Stimulated activated CD4-positive, alpha-beta T cell treated with anti-CD3 and anti-CD28 coated beads, Interleukin-15, amount 100 ng/mL, for 24 hours (primary cell): ENCODE measurements at regions not wholly inside any gene's neighbourhood (a gene's known extent, or its start where the extent isn't known, plus 50 kb on each side); places are given as distances from the start of the nearest gene placed in this dataset.

Source experiments
- DNase-seq: peaks from one replicate; pipeline ENCODE4 v3.0.0-alpha.2; 2020

DNA sequence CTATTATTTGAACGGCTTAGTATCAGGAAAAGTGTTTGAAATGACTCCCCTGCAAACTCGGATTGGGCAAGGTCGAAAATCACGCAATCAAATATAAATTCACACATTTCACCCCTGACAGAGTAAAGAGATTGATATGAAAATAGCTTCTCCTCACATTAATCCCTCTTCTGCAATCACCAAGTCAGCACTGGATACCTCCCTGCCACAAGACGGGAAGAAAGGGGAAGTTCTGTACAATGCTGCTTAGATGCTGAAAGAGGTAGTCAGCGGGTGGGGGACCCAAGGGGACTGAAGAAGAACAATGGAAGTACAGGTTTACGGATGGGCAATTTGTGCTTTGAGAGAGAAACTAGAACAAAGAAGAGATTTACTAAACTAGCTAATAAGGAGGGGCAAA lies 72.0 kb upstream of the ANK3 start:
- no peak for DNase-seq

DNA sequence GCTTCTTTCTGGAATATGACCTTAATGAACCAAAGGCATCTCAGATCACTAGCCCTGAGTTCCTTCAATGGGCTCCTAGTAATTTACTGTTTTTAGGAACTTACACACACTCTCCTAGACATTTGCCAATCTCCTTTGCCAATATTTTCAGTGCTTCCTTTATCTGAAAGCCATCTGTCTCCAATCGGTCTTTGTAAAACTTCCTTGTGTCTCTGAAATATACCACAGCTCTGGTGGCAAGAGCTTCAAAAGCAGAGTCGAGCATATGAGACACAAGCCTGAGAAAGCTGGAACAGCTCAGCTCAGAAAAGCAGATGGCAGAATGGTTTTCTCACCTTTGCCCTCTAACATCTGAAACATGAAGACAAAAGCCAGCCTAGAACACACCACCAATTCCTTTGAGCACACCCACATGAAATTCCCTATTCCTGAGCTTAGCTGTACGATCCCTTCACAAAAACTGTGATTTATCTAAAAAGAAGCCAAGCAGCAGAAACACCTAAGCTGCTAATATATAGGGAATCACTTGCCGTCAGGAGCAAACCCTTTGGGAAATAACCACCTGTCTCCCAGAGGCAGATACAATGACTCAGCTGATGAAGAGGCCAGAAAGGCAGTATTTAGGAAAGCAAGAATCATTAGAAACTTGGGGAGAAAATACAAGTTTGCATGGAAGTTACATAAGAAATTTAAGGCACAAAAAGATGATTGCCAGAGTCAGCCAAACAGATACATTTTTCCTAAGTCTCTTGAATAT lies 70.2 kb upstream of the ANK3 start:
- no peak for DNase-seq

DNA sequence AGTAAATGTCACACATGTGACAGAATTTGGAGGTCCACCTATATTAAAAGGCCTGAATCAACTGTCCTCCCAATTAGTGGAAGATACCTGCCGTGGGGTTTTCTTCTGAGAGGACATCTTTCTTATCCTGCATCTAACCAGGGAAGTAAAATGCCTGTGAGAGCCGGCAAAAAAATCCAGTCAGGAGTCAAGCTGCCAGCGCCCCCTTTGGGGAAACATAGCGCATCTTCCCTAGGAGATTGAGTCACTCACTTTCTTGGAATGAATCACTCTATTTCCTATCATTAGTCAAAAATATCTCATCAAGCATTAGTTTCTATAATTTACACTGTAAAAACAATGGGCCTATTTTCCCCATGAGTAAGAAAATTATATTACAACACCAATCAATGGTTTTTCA lies 66.4 kb upstream of the ANK3 start:
- peak; percentile 3 for DNase-seq

DNA sequence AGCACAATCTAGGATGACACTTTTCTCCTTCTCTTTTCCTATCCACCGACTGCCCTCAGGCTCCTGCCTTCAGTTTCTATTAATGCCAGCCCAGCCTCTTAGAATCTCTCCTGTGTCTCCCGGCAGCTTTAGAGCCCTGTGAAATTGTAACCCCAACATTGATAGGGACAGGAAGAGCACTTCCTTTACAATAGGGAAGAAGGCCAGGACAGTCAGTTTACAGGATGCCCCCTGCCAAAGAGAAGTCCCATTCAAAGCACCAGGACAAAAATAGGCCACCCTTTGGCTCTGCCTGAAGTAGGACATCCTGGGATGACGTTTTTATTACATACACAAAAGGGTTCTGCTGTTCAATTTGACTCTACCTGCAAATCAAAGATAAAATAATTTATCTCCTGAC lies 64.7 kb upstream of the ANK3 start:
- DNase-seq, result no peak

DNA sequence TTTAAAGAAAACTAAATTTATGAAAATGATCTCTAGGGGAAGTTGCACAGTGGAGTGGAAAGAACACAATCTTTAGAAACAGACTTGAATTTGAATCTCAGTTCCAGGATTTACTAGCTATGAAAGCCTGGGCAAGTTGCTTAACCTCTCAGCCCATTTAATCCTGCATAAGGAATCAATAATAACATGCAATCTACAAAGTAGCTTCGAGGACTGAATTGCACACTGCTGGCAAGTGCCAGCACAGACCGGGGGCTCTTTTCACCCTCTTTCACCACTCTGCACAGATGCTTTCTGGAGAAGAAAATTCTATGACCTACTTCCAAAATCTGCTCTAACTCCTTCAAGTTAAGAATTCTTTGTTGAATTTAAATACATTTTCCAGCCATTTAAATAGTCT lies 63.4 kb upstream of the ANK3 start:
- DNase-seq, result no peak

DNA sequence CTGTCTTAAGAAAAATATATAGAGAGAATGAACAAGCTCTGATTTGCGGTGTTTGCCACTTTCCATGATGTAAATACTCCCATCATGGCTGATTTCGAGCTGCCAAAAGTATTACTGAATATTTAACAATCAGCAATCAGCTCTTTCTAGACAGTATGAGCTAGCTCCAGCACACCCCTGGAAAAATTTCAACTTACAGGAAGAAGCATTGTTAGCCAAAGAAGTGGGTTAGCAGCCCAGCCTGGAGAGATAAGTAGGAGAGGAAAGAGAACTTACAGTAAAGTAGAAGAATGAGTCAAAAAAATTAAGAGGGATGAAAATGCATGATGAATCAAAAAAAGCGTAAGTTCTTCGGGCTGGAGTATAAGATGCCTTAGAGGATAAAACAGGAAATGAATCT lies 60.6 kb upstream of the ANK3 start:
- DNase-seq, result no peak

DNA sequence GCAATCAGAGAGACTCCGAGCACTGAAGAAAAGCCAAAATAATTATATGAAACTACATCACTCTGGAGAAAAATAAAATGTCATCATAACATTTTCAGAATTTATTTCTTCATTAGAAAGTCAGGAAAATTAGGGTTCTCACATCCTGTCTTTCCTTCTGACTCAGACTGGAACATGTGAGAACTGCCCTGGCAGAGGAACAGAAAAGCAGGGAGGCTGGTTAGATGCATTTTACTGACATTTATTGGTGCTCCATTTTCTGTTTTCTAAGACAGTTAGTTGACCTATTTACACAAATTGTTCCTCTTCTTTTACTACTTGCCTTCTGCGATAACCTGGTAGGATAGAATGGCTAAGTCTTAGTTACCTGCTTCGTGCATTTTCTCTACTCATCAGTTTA lies 58.6 kb upstream of the ANK3 start:
- DNase-seq, result no peak

DNA sequence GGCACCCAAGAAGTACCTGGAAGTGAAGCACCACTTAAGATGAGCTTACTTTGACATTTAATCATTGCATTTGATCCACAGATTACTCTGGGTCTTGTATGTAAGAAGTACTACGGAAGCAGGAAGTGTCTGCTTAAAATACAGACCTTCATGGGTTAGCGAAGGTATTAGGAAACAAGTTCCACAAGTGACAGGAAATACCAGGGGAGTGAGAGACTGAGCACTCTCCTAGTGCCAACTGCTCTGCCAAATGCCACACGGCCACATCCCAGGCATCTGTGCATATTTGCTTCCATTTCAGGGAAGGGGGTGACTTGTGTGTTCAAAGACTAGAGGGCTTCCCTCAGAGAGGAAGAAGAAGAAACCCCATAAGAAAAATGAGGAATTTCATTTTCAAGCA lies 57.2 kb upstream of the ANK3 start:
- no peak for DNase-seq

DNA sequence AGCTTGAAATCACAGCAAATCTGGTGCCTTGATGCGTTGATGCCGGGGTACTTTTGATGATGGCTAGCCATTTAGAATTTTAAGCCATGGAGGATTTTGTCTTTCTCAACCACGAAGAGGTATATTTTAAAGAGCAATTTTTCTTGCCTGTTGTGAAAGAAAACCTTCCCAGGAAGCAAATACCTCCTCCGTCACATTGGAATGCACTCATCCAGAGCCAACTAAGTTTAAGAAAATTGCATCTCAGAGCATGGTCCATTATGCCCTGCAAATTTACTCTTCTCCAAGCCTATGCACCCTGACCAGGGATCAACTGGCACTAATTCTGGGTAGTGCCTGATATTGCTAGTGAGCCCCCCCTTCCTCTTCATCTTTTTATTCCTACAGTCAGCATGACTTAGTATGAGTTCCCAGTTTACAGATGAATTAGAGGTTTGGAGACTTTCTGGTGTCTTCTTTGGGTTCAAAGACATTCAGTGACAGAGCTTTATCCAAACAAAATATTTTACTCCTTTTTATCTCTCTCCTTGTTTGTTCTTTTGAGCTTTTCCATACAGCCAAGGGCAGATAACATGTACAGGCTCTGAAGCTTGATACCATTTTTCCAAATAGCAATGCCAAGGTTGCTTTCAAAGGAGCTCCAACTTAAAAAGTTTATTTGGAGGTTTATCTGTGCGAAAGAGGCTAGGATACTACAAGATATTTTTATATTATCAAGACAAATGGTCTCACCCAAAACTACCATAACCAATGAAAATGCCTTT lies 56.6 kb upstream of the ANK3 start:
- DNase-seq, result no peak

DNA sequence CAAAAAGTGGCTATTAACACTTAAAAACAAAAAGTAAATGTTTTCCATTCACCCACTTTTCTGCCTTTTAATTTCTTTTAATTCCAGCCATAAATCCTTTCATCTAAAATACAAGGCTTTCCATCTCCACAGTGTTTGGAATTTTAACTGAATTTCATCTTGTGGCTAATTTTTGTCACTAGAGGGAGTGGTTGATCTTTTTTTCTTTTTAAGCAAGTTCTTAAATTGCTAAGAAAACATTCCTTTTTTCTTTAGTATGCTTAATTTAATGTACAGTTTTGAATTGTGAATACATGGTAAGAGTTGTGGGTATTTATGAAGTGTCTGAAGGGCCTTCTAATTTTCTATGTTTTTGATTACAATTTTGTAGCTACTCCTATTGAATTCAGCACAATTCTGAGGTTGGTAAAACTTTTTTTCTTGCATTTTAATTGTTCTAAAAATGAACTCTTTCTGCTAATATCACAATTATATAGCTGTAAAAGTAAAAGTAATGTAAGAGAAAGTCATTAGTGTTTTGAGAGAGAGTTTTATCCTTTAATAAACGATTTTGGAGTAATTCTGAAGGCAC lies 54.9 kb upstream of the ANK3 start:
- DNase-seq, result no peak

DNA sequence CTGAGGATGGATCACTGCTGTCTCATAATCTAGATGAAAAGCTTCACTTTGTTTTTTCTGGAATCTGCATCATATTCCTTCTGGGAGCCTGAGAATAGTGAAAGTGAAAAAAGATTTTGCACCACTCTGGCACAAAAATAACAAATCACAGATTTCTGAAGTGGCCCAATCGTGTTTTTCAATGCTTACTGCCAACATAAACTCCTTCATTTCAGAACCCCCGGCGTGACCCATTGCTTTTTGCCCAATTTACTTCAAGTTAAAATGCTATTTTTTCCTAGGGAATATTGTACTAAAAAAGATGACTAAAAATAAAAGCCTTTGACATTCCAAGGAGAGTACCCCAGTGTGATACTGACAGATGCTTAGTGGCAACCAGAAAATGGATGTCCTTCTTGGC lies 53.7 kb upstream of the ANK3 start:
- no peak for DNase-seq

DNA sequence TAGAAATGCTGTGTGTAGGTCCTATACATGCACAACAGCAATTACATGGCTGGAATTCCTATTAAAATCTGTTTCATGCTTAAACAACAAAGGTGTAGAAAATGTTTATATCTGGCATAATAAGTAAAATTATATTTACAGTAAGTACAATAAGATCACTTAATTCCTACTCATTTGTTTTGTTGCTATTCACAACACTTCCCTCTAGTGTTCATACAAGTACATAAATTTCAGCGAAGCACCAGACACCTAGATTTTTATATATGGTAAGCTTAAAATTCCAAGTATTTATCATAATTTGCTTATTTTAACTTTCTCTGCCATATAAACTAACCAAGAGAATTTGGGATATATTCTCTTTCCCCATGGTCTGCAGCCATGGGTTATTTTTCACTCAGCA lies 51.8 kb upstream of the ANK3 start:
- no peak for DNase-seq

DNA sequence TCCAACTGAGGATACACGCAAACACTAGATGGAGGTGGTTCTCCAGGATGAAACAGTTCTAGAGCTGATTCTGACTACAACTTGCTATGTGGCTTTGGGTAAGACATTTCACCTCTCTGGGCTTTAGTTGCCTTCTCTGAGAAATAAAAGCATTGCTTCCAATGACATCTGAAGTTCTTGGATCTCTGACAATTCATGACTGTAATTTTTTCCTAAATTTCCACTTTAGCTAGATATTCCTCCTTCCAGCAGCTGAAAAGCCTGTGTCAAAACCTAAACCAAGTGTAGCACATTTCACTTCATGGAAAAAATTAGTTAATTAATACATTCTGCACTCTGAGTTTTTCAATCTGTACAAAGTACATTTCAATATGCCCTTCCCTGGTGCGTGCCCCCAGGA lies 50.0 kb upstream of the ANK3 start:
- DNase-seq, result no peak
